ENCODE measurements at regions not wholly inside any gene's neighbourhood (a gene's known extent, or its start where the extent isn't known, plus 50 kb on each side); places are given as distances from the start of the nearest gene placed in this dataset.

DNA sequence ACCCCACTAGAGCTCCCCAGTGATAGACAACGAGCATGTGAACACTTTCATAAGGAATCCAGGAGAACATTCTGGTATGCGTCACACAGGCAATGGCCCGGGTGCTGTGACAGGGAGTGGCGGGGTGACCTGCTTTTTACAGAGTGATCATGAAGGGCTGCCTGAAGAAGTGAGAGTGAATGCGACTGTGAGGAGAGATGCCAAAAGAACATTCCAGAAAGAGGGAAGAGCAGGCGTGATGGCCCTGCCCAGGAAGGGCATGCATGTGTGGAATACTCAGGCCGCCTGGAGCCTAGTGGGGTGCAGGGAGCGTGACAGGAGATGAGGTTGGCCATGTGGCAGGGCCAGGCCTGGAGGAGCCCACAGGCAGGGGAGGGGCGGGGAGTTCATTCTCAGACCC, 53.8 kb downstream of the FZD10 start:
- no peak for DNase-seq (ENCODE audit: low spot score)

DNA sequence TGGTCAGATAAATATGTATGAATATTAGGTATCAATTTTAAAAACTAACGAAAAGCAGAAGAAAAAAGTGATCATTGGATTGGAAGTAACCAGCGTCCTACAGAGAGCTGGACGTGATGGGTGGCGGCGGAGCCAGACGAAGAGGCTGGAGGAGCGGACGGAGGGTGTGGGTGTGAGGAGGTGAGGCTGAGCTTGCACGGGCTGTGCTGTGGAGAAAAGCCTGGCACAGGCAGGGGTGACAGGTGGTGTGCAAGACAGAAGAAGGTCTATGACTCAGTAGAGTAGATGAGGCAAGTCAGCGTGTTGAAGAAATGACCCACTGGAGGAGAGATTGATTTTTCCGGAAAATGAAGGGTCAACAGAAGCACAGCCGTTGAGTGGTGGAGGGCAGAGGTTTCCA, 56.4 kb downstream of the FZD10 start:
- no peak for DNase-seq (ENCODE audit: low spot score)

DNA sequence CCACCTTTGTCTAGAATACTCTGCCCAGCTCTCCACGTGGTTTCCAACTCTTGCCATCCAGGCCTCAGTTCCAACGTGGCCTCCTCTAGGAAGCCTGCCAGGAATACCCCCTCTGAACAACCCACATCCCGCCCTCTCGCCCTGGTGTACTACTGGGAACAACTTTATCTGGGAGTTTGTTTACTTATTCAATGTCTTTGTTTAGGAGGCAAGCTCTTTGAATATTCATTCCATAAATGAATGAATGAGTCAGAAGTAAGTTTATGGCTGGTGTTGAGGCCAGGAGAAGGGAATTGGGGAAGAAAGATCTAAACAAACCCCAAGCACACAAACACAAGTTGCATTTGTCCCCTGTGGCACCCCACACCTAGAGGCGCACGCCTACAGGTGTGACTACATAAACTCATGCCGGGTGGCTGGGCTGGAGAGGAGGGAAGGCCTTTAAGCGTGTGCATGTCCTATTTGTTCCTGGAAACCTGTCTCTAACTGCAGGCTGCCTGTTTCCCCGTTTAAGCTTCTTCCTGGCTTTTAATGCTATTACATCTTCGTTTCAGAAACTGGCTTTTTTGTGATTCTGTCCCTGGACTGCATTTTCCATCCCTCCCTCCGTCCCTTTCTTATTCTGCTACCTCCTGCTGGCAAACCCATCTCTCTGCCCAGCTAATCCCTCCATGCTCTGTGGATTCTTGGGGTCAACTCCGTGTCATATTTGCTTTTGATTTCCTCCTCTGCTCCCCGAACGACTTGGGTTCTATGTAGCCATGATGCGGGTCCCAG, 57.9 kb downstream of the FZD10 start:
- no peak for DNase-seq (ENCODE audit: low spot score)

DNA sequence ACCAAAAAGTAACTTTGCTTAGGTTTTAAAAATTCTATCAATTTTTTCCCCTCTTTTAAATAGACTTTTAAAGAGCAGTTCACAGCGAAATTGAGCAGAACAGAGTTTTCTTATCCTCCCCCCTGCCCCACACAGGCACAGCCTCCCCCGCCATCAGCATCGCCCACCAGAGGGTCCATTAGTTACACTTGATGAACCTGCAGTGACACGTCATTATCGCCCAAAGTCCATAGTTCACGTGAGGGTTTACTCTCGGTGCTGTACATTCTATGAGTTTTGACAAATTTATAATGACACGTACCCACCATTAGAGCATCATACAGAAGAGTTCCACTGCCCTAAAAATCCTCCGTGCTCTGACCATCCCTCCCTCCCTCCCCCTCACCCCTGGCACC, 58.4 kb downstream of the FZD10 start:
- DNase-seq (ENCODE audit: low spot score) = no peak

- no peak for DNase-seq (ENCODE audit: low spot score)
Measured at GRCh38 chr12:130222519-130223218, 60.4 kb downstream of the FZD10 start.

DNA sequence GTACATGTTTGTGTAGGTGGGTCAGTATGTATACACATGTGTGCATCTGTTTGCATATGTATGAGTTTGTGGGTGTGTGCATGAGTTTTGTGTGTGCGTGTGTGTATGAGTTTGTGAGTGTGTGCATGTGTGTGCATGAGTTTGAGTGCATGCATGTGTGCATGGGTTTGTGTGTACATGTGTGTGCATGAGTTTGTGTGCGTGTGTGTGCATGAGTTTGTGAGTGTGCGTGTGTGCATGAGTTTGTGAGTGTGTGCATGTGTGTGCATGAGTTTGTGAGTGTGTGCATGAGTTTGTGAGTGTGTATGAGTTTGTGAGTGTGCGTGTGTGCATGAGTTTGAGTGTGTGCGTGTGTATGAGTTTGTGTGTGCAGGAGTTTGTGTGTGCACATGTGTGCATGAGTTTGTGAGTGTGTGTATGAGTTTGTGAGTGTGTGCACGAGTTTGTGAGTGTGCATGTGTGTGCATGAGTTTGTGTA, 61.5 kb downstream of the FZD10 start:
- no peak for DNase-seq (ENCODE audit: low spot score)

GRCh38 chr12:130224613-130225012, 62.3 kb downstream of the FZD10 start:
- no peak for DNase-seq (ENCODE audit: low spot score)

DNA sequence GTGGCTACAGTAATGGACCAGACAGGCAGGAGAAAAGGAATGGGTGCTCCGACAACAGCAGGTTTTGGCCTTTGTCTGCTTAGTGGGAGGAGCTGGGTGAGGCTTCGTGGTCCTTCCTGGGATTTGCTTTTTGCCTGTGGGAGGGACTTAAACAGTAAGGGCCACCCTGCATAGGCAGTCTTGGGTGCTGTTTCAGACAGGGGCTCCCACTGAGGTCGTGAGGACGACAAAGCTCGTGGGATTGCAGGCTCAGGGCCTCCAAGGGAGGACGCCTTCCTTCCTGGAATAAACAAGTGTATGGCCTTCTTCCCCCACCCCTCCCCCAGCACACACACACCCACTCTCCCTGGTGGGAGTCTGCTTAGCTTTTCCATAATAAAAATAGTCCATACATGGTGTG, 63.1 kb downstream of the FZD10 start:
- no peak for DNase-seq (ENCODE audit: low spot score)

DNA sequence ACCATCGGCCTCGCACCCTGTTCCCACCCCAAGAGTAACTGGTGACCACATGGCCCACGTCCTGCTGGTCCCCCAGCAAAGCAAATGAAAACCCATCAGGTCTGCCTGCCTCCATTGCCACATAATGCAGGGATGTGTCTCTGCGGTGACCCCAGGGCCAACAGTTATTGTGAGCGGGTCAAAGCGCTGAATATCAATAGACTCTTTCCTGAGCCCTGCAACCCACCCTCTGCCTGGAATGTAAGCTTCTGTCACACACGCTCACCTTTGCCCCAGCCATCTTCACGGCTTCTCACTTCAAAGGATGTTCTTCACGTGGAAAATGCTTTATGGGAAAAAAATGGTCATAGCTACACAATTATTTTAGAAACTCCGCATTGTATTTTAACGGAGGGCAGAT, 63.9 kb downstream of the FZD10 start:
- no peak for DNase-seq (ENCODE audit: low spot score)

GRCh38 chr12:130226771-130227170, 64.5 kb downstream of the FZD10 start:
- DNase-seq (ENCODE audit: low spot score) = no peak

GRCh38 chr12:130227641-130228040, 65.4 kb downstream of the FZD10 start:
- DNase-seq (ENCODE audit: low spot score) = no peak

GRCh38 chr12:130236446-130236845, 74.2 kb downstream of the FZD10 start:
- DNase-seq (ENCODE audit: low spot score) = no peak

GRCh38 chr12:130240831-130241590, 78.7 kb downstream of the FZD10 start:
- DNase-seq (ENCODE audit: low spot score) = no peak

- DNase-seq (ENCODE audit: low spot score) = no peak
Measured at GRCh38 chr12:130242506-130242905, 80.2 kb downstream of the FZD10 start.

GRCh38 chr12:130245251-130245650, 83.0 kb downstream of the FZD10 start:
- DNase-seq (ENCODE audit: low spot score) = no peak

DNA sequence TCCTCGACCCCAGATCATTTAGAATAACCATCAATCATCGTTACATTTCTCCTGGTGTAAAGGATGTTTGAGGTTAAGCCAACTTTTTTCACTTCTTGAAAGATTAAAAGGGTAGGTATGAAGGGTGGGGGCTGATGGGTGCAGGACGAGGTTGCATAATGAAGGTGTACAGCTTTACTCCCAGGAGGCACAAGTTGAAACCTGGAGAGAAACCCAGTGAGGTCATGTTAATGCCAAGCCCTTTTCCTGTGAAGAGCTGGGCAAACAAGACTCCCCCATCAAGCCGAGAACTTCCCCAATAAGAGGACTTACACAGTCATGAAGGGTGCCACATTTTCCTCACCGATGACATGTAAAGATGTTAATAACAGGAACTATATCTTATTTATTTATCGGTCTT, 84.3 kb downstream of the FZD10 start:
- DNase-seq (ENCODE audit: low spot score) = no peak

DNA sequence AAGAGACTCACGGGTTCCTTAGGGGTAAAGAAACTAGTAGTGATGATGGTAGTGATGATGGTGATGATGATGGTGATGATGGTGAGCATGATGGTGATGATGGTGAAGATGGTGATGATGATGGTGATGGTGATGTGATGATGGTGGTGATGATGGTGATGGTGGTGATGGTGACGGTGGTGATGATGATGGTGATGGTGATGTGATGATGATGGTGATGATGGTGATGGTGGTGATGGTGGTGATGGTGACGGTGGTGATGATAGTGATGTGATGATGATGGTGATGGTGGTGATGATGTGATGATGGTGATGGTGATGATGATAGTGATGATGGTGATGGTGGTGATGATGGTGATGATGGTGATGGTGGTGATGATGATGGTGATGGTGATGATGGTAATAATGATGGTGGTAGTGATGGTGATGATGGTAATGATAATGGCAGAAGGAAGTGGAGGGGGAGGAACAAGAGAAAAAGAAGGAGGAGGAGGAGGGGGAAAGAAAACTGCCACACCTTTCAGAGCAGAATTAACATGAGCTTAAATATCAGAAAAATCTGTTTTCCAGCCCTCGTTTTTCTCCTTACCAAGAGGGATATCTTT, 85.5 kb downstream of the FZD10 start:
- DNase-seq (ENCODE audit: low spot score) = no peak

DNA sequence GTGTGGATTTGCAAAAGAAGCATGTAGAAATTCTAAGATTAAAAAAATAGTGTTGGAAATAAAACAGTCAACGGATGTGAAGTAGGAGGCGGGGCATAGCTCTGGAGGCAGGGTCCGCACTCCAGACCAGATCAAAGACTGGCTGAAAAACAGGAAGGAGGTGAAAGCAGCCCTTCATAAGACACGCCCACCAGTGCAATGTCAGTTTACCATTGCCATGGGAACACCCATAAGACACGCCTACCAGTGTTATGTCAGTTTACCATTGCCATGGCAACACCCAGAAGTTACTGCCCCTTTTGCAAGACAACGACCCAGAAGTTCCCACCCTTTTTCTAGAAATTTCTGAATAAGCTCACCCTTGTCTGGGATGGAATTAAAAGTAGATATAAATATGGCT, 87.1 kb downstream of the FZD10 start:
- no peak for DNase-seq (ENCODE audit: low spot score)

DNA sequence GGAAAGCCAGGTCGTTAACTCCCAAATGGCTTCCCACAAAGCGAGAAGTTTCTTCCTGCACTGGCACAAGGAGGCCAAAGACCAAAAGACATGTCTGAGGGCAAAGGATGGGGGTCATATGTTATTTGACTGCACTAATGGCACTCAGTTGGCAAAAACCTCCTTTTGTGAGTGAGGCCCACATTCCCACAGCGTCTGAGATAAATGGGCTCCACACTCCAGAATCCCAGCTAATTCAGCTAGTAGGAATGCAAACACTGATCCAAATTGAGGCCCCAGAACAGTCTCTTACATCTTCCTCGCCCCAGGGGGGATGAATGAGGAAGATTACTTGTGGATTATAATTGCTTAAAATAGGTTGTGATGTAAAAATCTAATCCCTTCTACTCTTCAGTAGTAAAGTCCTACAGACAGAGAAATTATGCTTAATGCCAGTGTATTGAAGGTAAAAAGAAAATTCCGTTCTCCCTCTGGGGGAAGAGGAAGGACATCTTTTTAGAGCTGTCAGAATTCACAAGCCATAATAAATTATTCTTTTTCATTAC, 86.4 kb upstream of the PIWIL1 start:
- DNase-seq (ENCODE audit: low spot score) = no peak

DNA sequence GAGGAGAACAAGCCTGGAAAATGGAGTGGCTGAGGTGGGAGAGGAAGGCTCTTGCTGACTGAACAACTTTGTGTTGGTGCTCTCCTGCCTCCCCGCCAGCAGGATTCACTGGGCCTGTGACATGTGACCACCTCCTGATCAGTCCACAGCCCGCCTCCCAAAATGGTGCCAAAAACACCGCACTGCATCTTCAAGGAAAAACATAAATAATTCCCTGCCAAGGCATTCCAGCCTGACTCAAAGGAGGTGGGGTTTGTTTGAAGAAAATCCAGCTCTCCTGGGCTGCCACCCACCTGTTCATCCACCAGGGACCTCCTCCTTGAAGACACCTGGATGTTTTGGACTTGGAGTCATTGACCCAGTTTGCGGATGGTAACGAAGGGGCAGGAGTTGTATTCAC, 83.8 kb upstream of the PIWIL1 start:
- no peak for DNase-seq (ENCODE audit: low spot score)

DNA sequence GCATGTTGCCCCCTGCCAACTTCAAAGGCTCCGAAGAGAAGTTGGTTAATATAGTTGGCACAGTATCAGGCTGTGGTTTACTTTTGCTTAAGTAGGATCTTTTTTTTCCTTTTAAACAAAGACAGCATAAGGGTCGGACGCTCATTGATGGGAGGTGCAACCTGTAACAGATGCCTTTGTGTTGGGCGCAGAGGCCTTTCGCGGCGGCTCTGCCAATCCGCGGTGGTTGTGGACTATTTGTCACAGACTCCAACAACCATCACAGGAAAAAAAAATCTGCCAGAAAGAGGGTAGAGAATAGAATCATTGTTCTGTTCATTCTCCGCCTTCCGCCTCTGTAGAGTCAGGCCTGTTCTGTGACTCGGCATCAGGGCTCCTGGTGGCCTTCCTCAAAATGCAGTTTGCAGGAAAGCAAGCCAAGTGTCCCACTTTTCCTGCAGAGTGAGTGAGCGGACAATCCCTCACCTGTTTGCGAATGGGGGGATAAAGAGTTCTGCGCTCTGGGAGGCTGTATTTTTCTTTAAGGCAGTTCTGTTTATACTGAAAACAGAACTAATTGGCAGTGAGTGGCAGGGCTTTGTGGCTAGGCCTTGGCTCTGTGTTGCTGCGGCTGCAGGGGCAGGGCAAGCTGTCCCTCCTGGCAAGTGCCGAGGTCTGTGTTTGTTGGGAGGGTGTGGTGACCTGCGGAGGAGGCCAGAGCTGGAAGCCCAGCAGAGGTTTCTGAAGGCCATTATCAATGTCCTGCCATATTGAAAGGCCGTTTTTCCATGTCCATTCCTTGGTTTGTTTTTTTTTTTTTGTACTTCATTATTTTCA, 83.0 kb upstream of the PIWIL1 start:
- DNase-seq (ENCODE audit: low spot score) = no peak
